ENCODE measurements at regions not wholly inside any gene's neighbourhood (a gene's known extent, or its start where the extent isn't known, plus 50 kb on each side); places are given as distances from the start of the nearest gene placed in this dataset.

- DNase-seq, result no peak
- CTCF ChIA-PET, result interaction anchor here (1.1 to 1.8 kb wide), 3 partner anchors 17 to 302 kb away, joined by 3 to 4 read pairs (median 3); no protein-coding TSS in a partner anchor
- peaks cover 29% of the 10 kb centered on the region for H3K27me3 Mint-ChIP-seq
- H3K4me1 Mint-ChIP-seq (ENCODE audit: low read depth), result peaks cover 4% of the 10 kb centered on the region
- no peaks in the 10 kb centered on the region for H3K9me3 Mint-ChIP-seq
- no peak for ATAC-seq
- H3K36me3 Mint-ChIP-seq (ENCODE audit: low read depth), result no peaks in the 10 kb centered on the region
- no peak for TF ChIP-seq CTCF (IDR thresholded peaks at IDR 0.05)
- H3K4me3 Mint-ChIP-seq, result no peak overlapping the region
- no peak overlapping the region for H3K27ac Mint-ChIP-seq
- POLR2A ChIA-PET, result no interaction called here
- intact Hi-C loops (cut with micrococcal nuclease), result loop anchor here (5.0 kb wide), 1 partner anchor 436 kb away; no protein-coding TSS in a partner anchor
Measured at GRCh38 chr7:155363146-155363539, 65.5 kb downstream of the INSIG1 start.

- ATAC-seq, result peak; percentile 49
- H3K36me3 Mint-ChIP-seq (ENCODE audit: low read depth), result no peaks in the 10 kb centered on the region
- no peak overlapping the region for H3K27ac Mint-ChIP-seq
- peaks cover 1% of the 10 kb centered on the region for H3K9me3 Mint-ChIP-seq
- H3K4me1 Mint-ChIP-seq (ENCODE audit: low read depth), result peaks cover 4% of the 10 kb centered on the region
- no peak for TF ChIP-seq CTCF (IDR thresholded peaks at IDR 0.05)
- peaks cover 32% of the 10 kb centered on the region for H3K27me3 Mint-ChIP-seq
- ChIA-PET CTCF (interaction anchor here (1.1 to 1.8 kb wide), 4 partner anchors 16 to 301 kb away, joined by 3 to 6 read pairs (median 4); no protein-coding TSS in a partner anchor), POLR2A (interaction anchor here (0.5 to 0.9 kb wide), 3 partner anchors 10 to 174 kb away, joined by 3 read pairs; no protein-coding TSS in a partner anchor)
- no peak overlapping the region for H3K4me3 Mint-ChIP-seq
- intact Hi-C loops (cut with micrococcal nuclease), result loop anchor here (5.0 kb wide), 1 partner anchor 437 kb away; no protein-coding TSS in a partner anchor
- peak; percentile 26 for DNase-seq
Measured at GRCh38 chr7:155363852-155364600, 66.3 kb downstream of the INSIG1 start.

GRCh38 chr7:155365146-155365874 lies 67.6 kb downstream of the INSIG1 start:
- ATAC-seq, result no peak
- POLR2A ChIA-PET, result interaction anchor here (0.6 kb wide), 1 partner anchor 362 kb away, joined by 3 read pairs; no protein-coding TSS in a partner anchor
- Mint-ChIP-seq H3K27ac (no peak overlapping the region), H3K27me3 (peaks cover 35% of the 10 kb centered on the region), H3K4me1 (ENCODE audit: low read depth) (peaks cover 4% of the 10 kb centered on the region), H3K4me3 (no peak overlapping the region), H3K36me3 (ENCODE audit: low read depth) (no peaks in the 10 kb centered on the region), H3K9me3 (peaks cover 1% of the 10 kb centered on the region)
- CTCF ChIA-PET, result interaction anchor here (1.4 to 1.8 kb wide), 2 partner anchors 15 to 20 kb away, joined by 4 to 6 read pairs; no protein-coding TSS in a partner anchor
- no peak for DNase-seq
- TF ChIP-seq CTCF (IDR thresholded peaks at IDR 0.05), result no peak
- intact Hi-C loops (cut with micrococcal nuclease), result no loop called here

- Mint-ChIP-seq H3K4me1 (ENCODE audit: low read depth) (peaks cover 11% of the 10 kb centered on the region), H3K4me3 (no peak overlapping the region), H3K27me3 (peaks cover 40% of the 10 kb centered on the region), H3K9me3 (peaks cover 1% of the 10 kb centered on the region), H3K36me3 (ENCODE audit: low read depth) (no peaks in the 10 kb centered on the region), H3K27ac (no peak overlapping the region)
- DNase-seq (no peak), ATAC-seq (no peak)
- intact Hi-C loops (cut with micrococcal nuclease), result no loop called here
- no peak for TF ChIP-seq CTCF (IDR thresholded peaks at IDR 0.05)
- ChIA-PET POLR2A (no interaction called here), CTCF (interaction anchor here (1.5 kb wide), 1 partner anchor 12 kb away, joined by 6 read pairs; no protein-coding TSS in a partner anchor)
Measured at GRCh38 chr7:155368894-155369600, 71.4 kb downstream of the INSIG1 start.

Data from activated CD8-positive, alpha-beta T cell treated with anti-CD3 and anti-CD28 coated beads for 36 hours (primary cell).